GM10248 (cell line): ENCODE measurements at regions not wholly inside any gene's neighbourhood (a gene's known extent, or its start where the extent isn't known, plus 50 kb on each side); places are given as distances from the start of the nearest gene placed in this dataset.

Experiments
- CTCF ChIA-PET: fragments of 300-600 bp; sonication (Branson Sonifier 250); formaldehyde crosslinking; extraction: SDS; loops from one replicate; lab custom pipeline; 2021; ENCODE audit warnings: antibody characterized with exemption; lab: Yijun Ruan, JAX
- POLR2A ChIA-PET: fragments of 350-650 bp; sonication (Branson Sonifier 250); formaldehyde crosslinking; extraction: SDS; loops from one replicate; lab custom pipeline; 2020; ENCODE audit warnings: antibody characterized with exemption; lab: Yijun Ruan, JAX
- DNase-seq: peaks from one replicate; pipeline ENCODE4 v3.0.0; 2012; ENCODE audit errors: extremely low spot score
- CTCF ChIP-seq: IDR thresholded peaks from 2 replicates; pipeline ENCODE4 v1.5.1; 2012; ENCODE audit warnings: mild to moderate bottlenecking, low read depth; ENCODE audit errors: extremely low read depth, missing control alignments, control extremely low read depth

GRCh38 chr17:33652731-33653398 lies 359.8 kb upstream of the ASIC2 start:
- no peak for TF ChIP-seq CTCF
- no peak for DNase-seq
- CTCF ChIA-PET, result interaction anchor here (1.0 to 3.5 kb wide), 6 partner anchors 11 to 132 kb away, joined by 3 to 17 read pairs (median 3); no protein-coding TSS in a partner anchor
- POLR2A ChIA-PET, result no interaction called here

- no peak for DNase-seq
- TF ChIP-seq CTCF, result no peak
- ChIA-PET POLR2A (no interaction called here), CTCF (interaction anchor here (1.0 to 3.5 kb wide), 7 partner anchors 11 to 132 kb away, joined by 3 to 17 read pairs (median 3); no protein-coding TSS in a partner anchor)
Observed at GRCh38 chr17:33653399-33653788, 360.3 kb upstream of the ASIC2 start.

- no peak for TF ChIP-seq CTCF
- no peak for DNase-seq
- ChIA-PET POLR2A (no interaction called here), CTCF (interaction anchor here (1.3 kb wide), 1 partner anchor 13 kb away, joined by 3 read pairs; no protein-coding TSS in a partner anchor)
Observed at GRCh38 chr17:33657181-33657580, 364.1 kb upstream of the ASIC2 start.

GRCh38 chr17:33661975-33662374 lies 368.9 kb upstream of the ASIC2 start:
- ChIA-PET POLR2A (no interaction called here), CTCF (interaction anchor here (2.8 kb wide), 1 partner anchor 12 kb away, joined by 11 read pairs; no protein-coding TSS in a partner anchor)
- no peak for TF ChIP-seq CTCF
- no peak for DNase-seq

GRCh38 chr17:33664116-33664840 lies 371.2 kb upstream of the ASIC2 start:
- no peak for TF ChIP-seq CTCF
- ChIA-PET CTCF (interaction anchor here (1.4 to 2.4 kb wide), 3 partner anchors 11 to 22 kb away, joined by 4 to 7 read pairs (median 5); no protein-coding TSS in a partner anchor), POLR2A (no interaction called here)
- no peak for DNase-seq

GRCh38 chr17:33667052-33667509 lies 374.0 kb upstream of the ASIC2 start:
- no peak for TF ChIP-seq CTCF
- no peak for DNase-seq
- ChIA-PET POLR2A (no interaction called here), CTCF (interaction anchor here (1.5 kb wide), 1 partner anchor 12 kb away, joined by 5 read pairs; no protein-coding TSS in a partner anchor)
